NAMALWA (cell line): ENCODE measurements at regions not wholly inside any gene's neighbourhood (a gene's known extent, or its start where the extent isn't known, plus 50 kb on each side); places are given as distances from the start of the nearest gene placed in this dataset.

Experiments used
- DNase-seq: peaks from one replicate; pipeline ENCODE4 v3.0.0-alpha.2; 2015; ENCODE audit warnings: low spot score

GRCh38 chr9:79940919-79941318 lies 369.2 kb downstream of the TLE4 start:
- no peak for DNase-seq

DNA sequence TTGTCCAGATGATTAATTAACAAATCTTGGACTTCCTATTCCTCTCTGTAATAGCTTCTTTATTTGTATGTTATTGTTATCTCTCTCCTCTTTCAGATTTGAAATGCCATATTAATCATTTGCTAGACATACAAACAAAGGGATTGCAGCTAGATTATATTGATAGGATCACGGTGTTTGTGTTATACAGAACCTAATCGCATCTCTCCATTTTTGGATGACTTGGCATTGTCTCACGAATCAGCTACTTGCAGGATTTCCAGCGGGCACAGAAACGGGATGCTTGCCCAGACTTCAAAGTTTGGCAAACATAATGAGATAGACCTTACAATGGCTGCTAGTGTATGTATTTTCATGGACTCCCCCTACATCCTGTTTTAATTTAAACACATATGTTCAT lies 368.1 kb downstream of the TLE4 start:
- DNase-seq, result no peak

- no peak for DNase-seq
Measured at GRCh38 chr9:79936336-79936735, 364.6 kb downstream of the TLE4 start.

DNA sequence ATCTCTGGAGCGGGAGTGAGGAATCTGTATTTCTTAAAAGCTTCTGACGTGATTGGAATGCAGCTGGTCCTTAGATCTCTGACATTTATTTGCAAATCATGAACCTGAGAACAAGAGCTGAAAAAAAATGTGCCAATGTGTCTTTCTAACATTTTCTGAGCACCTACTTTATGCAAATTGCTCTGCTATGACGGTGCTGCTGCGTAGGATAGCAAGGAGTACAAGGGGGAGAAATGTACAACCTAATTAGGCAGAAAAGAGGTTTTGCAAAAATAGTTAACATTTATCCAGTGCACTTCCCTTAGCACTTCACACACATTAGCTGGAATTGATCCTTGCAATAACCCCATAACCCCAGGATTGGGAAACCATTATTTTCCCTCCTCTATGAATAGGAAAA lies 357.5 kb downstream of the TLE4 start:
- no peak for DNase-seq

- no peak for DNase-seq
Measured at GRCh38 chr9:79928661-79929223, 357.0 kb downstream of the TLE4 start.

- DNase-seq, result no peak
Measured at GRCh38 chr9:79925326-79925725, 353.6 kb downstream of the TLE4 start.

DNA sequence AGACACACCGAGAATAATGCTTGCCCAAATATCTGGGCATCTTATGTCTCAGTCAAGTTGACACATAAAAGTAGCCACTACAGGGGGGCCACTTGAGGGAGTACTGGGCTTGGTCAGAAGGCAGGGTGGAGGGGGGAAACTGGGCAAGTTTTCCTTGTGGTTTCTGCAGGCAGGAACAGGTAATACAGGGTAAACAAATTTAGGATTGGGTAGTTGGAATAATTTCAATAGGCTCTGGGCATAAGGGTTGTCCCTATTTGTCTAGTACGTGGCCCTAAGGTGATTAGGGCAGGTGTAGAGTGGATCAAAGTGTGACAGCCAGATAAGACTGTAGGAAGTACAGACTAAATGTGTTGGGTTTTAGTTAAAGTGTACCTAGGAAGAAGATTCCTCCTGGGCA lies 353.1 kb downstream of the TLE4 start:
- DNase-seq, result no peak

DNA sequence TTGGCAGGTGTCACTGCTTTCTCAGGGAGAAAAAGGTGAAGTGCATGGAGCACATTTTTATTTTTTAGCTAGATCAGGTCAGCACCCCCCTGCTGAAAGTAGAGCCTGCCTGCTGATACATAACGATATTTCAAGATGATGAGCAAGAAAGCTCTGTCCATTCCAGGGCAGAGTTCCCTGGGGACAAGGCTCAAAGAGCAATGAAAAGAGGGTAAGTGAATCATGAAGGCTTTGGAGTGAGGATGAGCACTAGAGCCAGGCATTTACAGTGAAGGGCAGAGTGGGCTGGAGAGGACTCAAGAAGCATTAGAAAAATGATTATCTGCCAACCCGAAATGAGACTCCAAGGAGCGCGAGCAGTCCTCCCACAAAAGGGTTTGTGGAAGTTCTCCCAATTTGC lies 345.7 kb downstream of the TLE4 start:
- DNase-seq, result no peak

GRCh38 chr9:79913867-79914266 lies 342.1 kb downstream of the TLE4 start:
- no peak for DNase-seq

DNA sequence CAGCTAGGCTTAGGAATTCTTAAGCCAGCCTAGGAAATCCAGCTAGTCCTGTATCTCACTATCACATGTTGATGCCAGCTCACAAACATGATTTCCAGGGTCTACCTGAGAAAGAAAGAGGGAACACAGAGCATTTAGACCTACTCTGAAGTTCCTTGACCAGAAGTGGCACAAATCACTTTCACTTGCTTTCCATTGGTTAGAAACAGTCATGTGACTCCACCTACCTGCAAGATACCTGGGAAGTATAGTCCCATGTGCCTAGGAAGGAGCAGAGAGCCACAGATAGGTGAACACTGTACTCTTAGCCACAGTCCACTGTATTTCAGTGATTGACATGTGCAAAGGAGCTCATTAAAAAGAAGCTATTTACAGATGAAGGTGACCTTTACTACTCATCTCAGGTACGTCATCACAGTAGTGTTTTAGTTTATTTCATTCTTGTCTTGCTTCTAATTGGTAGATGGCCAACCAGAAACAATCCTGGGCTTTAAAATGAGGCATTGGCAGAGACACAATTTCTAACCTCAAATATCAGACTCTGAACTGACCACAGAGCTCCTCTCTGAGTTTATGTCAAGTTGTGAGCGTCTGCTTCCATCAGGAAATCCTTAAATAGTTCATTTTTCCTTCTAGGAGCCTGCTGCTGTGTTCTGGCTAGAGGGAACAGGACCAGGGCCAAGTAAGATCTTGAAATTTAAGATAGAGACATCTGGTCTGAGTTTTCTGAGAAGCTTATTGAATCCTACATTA lies 340.7 kb downstream of the TLE4 start:
- no peak for DNase-seq

DNA sequence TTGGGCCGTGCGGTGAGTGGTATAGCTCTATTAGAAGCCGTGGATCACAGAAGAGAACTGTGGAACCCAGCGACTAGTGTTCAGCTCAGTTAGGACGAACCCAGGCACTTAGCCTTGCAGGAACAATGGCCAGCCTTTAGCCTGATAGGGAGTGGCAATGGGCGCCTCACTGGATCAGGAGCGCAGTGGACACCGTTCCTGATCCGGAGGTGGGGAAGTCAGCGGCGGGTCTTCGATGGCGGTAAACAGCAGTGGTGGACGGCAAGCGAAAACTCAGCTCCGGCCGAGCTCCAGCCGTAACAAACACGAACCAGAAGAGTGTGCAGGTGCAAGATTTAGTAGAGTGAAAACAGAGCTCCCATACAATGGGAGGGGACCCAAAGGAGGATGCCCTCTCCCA lies 340.0 kb downstream of the TLE4 start:
- DNase-seq, result no peak

- no peak for DNase-seq
Measured at GRCh38 chr9:79902825-79903600, 331.2 kb downstream of the TLE4 start.

- DNase-seq, result no peak
Measured at GRCh38 chr9:79900754-79901153, 329.0 kb downstream of the TLE4 start.

- no peak for DNase-seq
Measured at GRCh38 chr9:79896390-79896980, 324.7 kb downstream of the TLE4 start.

DNA sequence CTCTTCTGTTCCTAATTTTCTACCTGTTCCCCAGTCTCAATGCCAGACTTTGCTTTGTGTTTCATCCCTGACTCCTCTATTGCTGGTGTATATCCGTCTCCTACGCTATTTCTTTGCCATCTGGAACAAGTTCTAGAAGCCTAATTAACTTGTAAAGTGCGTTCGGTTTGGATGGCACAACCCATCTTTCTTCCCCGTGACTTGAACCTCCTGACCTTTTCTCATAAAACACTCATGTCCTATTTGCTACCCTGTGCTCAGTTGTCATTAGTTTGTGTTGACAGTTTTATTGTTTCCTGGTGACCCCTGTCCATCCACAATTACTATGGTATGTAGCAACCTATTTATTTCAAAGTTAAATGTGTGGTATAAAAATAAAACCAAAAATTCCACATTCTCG lies 323.5 kb downstream of the TLE4 start:
- no peak for DNase-seq

GRCh38 chr9:79889369-79889768 lies 317.6 kb downstream of the TLE4 start:
- DNase-seq, result no peak

GRCh38 chr9:79885093-79885857 lies 313.5 kb downstream of the TLE4 start:
- no peak for DNase-seq

DNA sequence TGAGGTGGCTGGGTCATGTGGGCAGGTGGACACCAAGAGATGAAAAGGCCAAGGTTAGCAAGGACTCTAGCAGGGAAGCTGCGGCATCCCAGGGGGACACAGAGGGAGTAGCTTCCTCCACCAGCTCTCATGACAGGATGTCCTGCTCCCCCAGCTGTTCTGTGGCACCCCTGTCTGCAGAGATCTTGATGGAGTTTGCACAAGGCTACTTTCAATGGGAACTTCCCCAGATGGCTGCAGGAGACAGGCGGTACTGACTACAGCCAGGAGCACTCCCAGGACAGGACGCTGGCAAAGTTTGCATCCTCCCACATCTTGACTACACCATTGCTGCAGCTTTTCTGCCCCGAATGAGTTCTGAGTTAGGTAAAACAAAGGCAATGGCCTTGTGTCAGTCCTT lies 312.8 kb downstream of the TLE4 start:
- no peak for DNase-seq

- no peak for DNase-seq
Measured at GRCh38 chr9:79883073-79883645, 311.4 kb downstream of the TLE4 start.

GRCh38 chr9:79880626-79881025 lies 308.9 kb downstream of the TLE4 start:
- DNase-seq, result no peak

GRCh38 chr9:79877943-79878602 lies 306.3 kb downstream of the TLE4 start:
- DNase-seq, result no peak
